Stomach (tissue), 4 donors: ENCODE measurements at regions not wholly inside any gene's neighbourhood (a gene's known extent, or its start where the extent isn't known, plus 50 kb on each side); places are given as distances from the start of the nearest gene placed in this dataset.

Experiments used
- EP300 ChIP-seq: sonication (generic); formaldehyde crosslinking; IDR thresholded peaks from one replicate; pipeline ENCODE4 v1.6.1; 2017; ENCODE audit warnings: antibody characterized with exemption
- POLR2A ChIP-seq, 4 donors: fragments of 450-650 bp; IDR thresholded peaks; one replicate each; pipeline ENCODE4 v1.6.1; 2016; ENCODE audit warnings: antibody characterized with exemption in 4 of 4, control low read depth in 2 of 4, mild to moderate bottlenecking in 1 of 4, moderate library complexity in 1 of 4
- TF ChIP-seq, protein P1 (sequence below), 7 experiments: fragments of 450-650 bp in 4 of 7; fragments of 200-600 bp in 3 of 7; sonication (generic) in 3 of 7; IDR thresholded peaks; one replicate each; pipeline ENCODE4 v1.5.1; 2016 to 2019; ENCODE audit warnings: antibody characterized with exemption in 7 of 7, control low read depth in 2 of 7, mild to moderate bottlenecking in 1 of 7

DNA sequence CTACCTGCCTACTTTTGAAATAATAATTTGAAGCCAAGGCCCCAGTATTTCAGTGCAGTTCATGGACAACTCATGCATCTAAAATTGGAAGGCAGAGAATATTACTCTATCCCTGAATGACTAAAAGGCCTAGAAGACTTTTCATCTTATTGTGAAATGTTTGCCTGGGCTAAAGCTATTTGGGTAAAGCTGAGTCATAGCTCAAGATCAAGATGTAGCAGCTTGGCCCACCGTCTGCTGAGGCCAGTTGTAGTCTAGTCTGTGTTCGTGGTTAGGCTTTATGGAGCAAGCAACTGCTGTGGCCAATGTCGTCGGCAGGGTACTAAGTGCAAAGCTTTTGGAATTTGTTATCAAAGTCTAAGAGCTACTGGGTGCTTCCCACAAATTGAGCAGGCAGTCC lies 929.1 kb downstream of the RAB28 start:
- TF ChIP-seq, protein P1, sequence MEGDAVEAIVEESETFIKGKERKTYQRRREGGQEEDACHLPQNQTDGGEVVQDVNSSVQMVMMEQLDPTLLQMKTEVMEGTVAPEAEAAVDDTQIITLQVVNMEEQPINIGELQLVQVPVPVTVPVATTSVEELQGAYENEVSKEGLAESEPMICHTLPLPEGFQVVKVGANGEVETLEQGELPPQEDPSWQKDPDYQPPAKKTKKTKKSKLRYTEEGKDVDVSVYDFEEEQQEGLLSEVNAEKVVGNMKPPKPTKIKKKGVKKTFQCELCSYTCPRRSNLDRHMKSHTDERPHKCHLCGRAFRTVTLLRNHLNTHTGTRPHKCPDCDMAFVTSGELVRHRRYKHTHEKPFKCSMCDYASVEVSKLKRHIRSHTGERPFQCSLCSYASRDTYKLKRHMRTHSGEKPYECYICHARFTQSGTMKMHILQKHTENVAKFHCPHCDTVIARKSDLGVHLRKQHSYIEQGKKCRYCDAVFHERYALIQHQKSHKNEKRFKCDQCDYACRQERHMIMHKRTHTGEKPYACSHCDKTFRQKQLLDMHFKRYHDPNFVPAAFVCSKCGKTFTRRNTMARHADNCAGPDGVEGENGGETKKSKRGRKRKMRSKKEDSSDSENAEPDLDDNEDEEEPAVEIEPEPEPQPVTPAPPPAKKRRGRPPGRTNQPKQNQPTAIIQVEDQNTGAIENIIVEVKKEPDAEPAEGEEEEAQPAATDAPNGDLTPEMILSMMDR (IDR thresholded peaks at IDR 0.05), result no peak
- TF ChIP-seq EP300 (no peak), POLR2A (IDR thresholded peaks at IDR 0.05) (no peak)
